Lower leg skin (tissue), 4 donors: ENCODE measurements at regions not wholly inside any gene's neighbourhood (a gene's known extent, or its start where the extent isn't known, plus 50 kb on each side); places are given as distances from the start of the nearest gene placed in this dataset.

Experiments
- DNase-seq, 2 donors: peaks; one replicate each; pipeline ENCODE4 v3.0.0-alpha.2; 2019; ENCODE audit warnings: low spot score in 2 of 2
- H3K4me3 ChIP-seq: fragments of 200-600 bp; sonication (generic); 2 replicates; pipeline ENCODE4 v1.5.1; 2017; ENCODE audit warnings: mild to moderate bottlenecking, low read depth; ENCODE audit not compliant: poor library complexity, severe bottlenecking
- CTCF ChIP-seq, 3 donors: fragments of 450-650 bp; IDR thresholded peaks; one replicate each; pipeline ENCODE4 v1.5.1; 2016; ENCODE audit warnings: antibody characterized with exemption in 3 of 3, mild to moderate bottlenecking in 3 of 3, moderate library complexity in 2 of 3
- POLR2A ChIP-seq, 2 donors: fragments of 450-650 bp; IDR thresholded peaks; one replicate each; pipeline ENCODE4 v1.6.1; 2016 to 2017; ENCODE audit warnings: antibody characterized with exemption in 2 of 2, mild to moderate bottlenecking in 1 of 2, moderate library complexity in 1 of 2
- WGBS, 2 donors: methylation state at CpG; one replicate each; pipeline ENCODE4 v1.1.5; 2018; 5-methylcytosine and 5-hydroxymethylcytosine counted together
- intact Hi-C: fragments of 100-400 bp; cut with DNase I; formaldehyde crosslinking; loops from one replicate; pipeline ENCODE4 v1.15.0; 2023; ENCODE audit warnings: low total_unique reads

GRCh38 chr4:84378356-84378755, 120.7 kb downstream of the NKX6-1 start:
- TF ChIP-seq POLR2A (IDR thresholded peaks at IDR 0.05) (no peak), CTCF (IDR thresholded peaks at IDR 0.05) (no peak)
- 39 to 53% methylated on average over 5 of the region's 5 CpGs for WGBS, 2 donors
- H3K4me3 ChIP-seq: no peak overlapping the region
- DNase-seq: no peak
- intact Hi-C loops: no loop called here

GRCh38 chr4:84366907-84367306, 132.2 kb downstream of the NKX6-1 start:
- 81 to 84% methylated on average over 2 of the region's 2 CpGs for WGBS, 2 donors
- no peak for DNase-seq
- no peak for TF ChIP-seq POLR2A (IDR thresholded peaks at IDR 0.05)
- no peak for TF ChIP-seq CTCF (IDR thresholded peaks at IDR 0.05)
- H3K4me3 ChIP-seq: no peak overlapping the region
- intact Hi-C loops: no loop called here

- TF ChIP-seq POLR2A (IDR thresholded peaks at IDR 0.05): no peak
- TF ChIP-seq CTCF (IDR thresholded peaks at IDR 0.05): no peak
- H3K4me3 ChIP-seq: no peak overlapping the region
- 52 to 59% methylated on average over 3 of the region's 3 CpGs for WGBS, 2 donors
- intact Hi-C loops: no loop called here
- no peak for DNase-seq
These were observed 132.9 kb downstream of the NKX6-1 start for GRCh38 chr4:84366161-84366560.

- no peak overlapping the region for H3K4me3 ChIP-seq
- 64 to 73% methylated on average over 10 of the region's 10 CpGs for WGBS, 2 donors
- DNase-seq: no peak
- intact Hi-C loops: no loop called here
- no peak for TF ChIP-seq POLR2A (IDR thresholded peaks at IDR 0.05)
- TF ChIP-seq CTCF (IDR thresholded peaks at IDR 0.05): no peak
These were observed 136.0 kb downstream of the NKX6-1 start for GRCh38 chr4:84362896-84363655.

- intact Hi-C loops: no loop called here
- WGBS, 2 donors: 70 to 77% methylated on average over 1 to 3 of the region's 3 CpGs
- no peak for TF ChIP-seq CTCF (IDR thresholded peaks at IDR 0.05)
- no peak for TF ChIP-seq POLR2A (IDR thresholded peaks at IDR 0.05)
These were observed 156.9 kb downstream of the NKX6-1 start for GRCh38 chr4:84342161-84342560.

GRCh38 chr4:84341559-84341958, 157.5 kb downstream of the NKX6-1 start:
- DNase-seq: no peak
- H3K4me3 ChIP-seq: no peak overlapping the region
- intact Hi-C loops: no loop called here
- TF ChIP-seq CTCF (IDR thresholded peaks at IDR 0.05) (no peak), POLR2A (IDR thresholded peaks at IDR 0.05) (no peak)

More at GRCh38 chr4:84342161-84342560, 156.9 kb downstream of the NKX6-1 start:
- DNase-seq: no peak
- no peak overlapping the region for H3K4me3 ChIP-seq
